GM19372 (cell line): ENCODE measurements at regions not wholly inside any gene's neighbourhood (a gene's known extent, or its start where the extent isn't known, plus 50 kb on each side); places are given as distances from the start of the nearest gene placed in this dataset.

ENCODE experiments used
- ATAC-seq: cut with Tn5 transposase; IDR thresholded peaks from one replicate; pipeline ENCODE4 v1.9.1; 2021; ENCODE audit warnings: mild to moderate bottlenecking, low read depth, moderate library complexity; ENCODE audit not compliant: unreplicated experiment

- ATAC-seq = no peak
These were observed 306.2 kb upstream of the ARID1B start for GRCh38 chr6:156471000-156471399.

- ATAC-seq = no peak
These were observed 312.9 kb upstream of the ARID1B start for GRCh38 chr6:156464100-156464878.

- ATAC-seq = no peak
These were observed 315.5 kb upstream of the ARID1B start for GRCh38 chr6:156461647-156462046.

- ATAC-seq = no peak
These were observed 319.6 kb upstream of the ARID1B start for GRCh38 chr6:156457601-156458000.

- ATAC-seq = no peak
These were observed 321.3 kb upstream of the ARID1B start for GRCh38 chr6:156455847-156456246.

DNA sequence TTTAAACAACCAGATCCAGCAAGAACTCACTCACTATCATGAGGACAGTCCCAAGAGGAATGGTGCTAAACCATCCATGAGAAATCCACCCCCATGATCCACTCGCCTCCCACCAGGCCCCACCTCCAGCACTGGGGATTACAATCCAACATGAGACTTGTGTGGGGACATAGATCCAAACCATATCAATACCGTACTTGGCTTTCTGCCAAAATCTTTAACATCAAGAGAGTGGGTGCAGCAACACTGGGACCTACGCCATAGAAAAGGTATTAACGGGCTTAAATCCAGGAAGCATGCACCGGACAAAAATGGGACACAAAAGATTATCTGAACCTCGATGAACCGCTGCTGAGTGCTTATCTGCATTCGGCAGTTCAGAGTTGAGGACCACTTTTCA is 322.3 kb upstream of the ARID1B start:
- ATAC-seq = no peak

GRCh38 chr6:156451726-156452125 is 325.5 kb upstream of the ARID1B start:
- ATAC-seq = no peak

GRCh38 chr6:156451088-156451487 is 326.1 kb upstream of the ARID1B start:
- no peak for ATAC-seq

DNA sequence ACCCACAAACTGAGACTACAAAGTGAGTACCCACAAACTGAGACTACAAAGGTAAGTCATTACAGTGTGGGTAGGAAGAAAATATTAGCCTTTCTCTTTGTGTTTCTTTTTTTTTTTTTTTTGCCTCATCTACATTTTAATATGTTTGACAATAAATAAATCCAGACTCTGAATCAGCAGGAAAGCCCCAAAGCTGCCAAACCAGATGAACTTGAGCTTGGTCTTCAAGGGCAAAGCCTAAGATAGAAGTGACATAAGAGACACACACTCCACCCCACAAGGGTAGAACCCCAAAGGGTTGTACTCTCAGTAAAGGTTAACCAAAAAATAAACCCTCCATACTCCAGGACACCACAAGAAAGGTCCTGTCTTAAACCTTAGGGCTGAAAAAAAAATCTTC is 326.8 kb upstream of the ARID1B start:
- no peak for ATAC-seq

GRCh38 chr6:156449569-156449968 is 327.6 kb upstream of the ARID1B start:
- ATAC-seq = no peak

- ATAC-seq = no peak
These were observed 328.1 kb upstream of the ARID1B start for GRCh38 chr6:156449128-156449527.

DNA sequence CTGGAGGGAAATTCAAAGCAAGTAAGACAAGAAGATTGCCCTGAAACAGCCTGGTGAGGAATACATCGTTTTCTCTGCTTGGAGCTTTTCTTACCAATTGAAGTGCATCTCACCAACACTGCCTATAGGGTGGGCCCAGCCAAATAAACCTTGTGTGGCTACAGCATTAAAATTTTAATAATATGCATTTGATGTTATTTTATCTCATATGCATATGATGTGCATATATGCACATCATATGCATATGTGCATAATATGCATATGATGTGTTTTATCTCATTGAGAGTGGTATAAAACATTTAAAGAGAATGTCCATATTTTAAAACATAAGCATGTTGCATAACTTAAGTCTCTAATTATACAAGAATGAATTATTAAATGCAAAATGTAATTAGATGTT is 328.6 kb upstream of the ARID1B start:
- ATAC-seq = no peak

DNA sequence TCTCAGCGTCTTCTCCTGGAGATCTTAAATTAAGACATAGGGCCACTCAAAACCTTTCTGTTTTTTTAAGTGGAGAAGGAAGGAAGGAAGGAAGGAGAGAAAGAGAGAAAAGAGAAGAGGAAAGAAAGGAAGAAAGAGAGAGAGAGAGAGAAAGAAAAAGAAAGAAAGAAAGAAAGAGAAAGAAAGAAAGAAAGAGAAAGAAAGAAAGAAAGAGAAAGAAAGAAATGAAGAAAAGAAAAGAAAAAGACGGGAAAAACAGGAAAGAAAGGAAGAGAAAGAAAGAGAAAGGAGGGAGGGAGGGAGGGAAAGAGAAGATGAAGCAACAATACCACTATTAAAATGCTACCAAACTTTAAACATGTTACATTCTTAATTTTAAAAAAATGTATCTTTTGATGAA is 336.5 kb upstream of the ARID1B start:
- ATAC-seq = no peak

- no peak for ATAC-seq
These were observed 338.7 kb upstream of the ARID1B start for GRCh38 chr6:156438350-156438923.

DNA sequence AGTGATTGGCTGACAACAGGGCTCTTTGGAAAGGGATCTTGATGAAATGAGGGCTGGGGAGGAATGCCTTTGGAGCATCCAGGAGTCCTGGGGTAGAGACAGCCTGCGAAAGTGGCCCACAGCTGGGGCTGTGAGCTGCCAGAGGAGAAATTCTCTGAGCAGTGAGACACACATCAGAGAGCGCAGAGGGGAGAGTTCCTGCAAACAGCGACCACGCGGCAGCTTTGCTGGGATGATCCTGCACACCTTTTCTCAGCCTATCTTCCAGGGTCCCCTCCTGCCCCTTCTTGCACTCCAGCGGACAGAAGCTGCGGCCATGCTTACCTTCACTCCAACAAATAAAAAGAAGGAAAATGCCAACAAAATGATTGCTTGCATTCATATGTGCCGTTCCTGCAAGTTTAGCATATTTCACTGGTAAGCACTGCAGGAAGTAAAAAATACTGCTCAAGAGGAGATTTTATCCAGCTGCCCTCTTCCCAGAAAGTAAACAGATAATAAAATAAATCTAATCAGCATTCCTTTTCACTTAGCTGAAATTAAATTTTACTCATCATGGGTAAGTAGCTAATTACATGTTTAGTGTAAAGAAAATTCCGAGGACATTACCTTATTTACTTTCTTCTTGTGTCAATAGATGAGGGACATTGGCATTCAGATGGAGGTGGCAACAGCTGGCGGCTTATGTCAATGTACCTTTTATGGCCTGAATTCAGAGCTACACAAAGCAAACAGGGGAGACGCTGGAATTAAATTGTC is 339.9 kb upstream of the ARID1B start:
- ATAC-seq = no peak

- ATAC-seq = no peak
These were observed 342.4 kb upstream of the ARID1B start for GRCh38 chr6:156434795-156435190.

DNA sequence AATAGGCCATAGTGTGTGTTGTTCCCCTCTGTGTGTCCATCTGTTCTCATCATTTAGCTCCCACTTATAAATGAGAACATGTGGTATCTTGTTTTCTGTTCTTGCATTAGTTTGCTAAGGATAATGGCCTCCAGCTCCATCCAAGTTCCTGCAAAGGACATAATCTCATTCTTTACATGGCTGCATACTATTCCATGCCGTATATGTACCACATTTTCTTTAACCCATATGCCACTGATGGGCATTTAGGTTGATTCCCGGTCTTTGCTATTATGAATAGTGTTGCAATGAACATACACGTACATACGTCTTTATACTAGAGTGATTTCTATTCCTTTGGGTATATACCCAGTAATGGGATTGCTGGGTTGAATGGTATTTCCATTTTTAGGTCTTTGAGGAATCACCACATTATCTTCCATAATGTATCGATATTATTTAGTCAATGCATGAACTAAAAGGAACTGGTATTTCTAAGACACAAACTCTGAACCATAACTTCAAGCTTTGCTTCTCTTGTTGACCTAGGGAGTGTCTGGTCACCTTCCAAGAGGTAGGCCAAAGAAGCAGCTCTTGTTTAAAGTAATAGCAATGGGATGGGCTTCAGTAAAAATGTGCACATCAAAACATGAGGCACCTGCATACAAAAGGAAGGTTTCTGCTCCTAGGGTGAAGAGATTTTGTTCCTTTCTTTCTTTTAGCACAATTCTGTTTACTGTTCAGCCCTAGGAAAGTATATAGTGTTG is 343.0 kb upstream of the ARID1B start:
- ATAC-seq = no peak

DNA sequence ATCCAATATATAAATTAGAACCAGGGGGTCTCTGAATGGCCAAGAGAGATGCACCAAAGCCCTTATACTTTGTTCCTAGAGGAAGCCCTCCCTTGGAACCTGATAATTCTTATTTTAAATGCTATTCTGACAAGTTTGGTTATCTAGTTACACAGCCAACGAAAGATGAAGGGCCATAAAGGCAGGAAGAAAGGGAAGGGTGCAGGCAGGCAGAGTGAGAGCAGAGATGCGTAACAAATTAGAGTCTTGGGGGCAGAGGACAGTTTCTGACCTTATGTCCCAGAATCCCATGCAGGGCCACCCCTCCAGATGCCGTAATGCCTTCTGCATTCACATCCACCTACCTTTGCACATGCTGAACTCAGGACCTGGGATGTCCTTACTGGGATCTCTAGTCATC is 344.6 kb upstream of the ARID1B start:
- no peak for ATAC-seq

DNA sequence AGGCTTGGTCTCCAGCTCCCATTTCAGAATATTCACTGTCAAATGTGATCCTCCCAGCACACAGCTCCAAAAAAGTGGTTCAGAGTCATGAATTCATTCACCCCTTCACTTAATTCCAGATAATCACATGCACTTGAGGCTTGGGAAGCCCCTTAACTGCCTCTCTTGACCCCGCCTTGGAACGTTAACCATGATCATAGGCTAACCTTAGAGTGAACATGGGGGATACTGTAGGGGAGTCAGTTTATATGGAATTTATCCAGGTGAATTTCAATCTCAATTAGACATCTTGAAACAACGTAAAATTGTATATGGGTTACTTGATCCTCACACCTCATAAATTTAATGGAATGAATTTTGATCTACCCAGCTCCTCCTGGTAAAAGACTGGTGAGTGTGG is 346.8 kb upstream of the ARID1B start:
- no peak for ATAC-seq

DNA sequence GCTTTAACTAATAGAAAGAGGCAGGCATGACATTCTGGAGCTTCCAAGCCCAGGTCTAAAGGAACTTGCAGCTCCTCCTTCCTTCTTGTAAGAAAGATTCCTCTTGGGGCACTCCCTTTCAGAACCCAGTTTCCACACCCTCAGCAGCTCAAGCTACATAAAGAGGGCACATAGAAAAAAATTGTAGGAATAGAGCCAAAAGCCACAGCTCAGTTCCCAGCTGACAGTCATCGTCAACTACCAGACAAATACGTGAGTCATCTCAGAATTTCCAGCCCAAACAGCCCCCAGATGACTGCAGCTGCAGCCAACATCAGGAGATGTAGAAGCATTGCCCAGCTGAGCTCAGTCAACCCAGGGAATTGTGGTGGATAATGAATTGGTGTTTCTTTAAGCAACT is 349.8 kb upstream of the ARID1B start:
- ATAC-seq = no peak
